ENCODE measurements at regions not wholly inside any gene's neighbourhood (a gene's known extent, or its start where the extent isn't known, plus 50 kb on each side); places are given as distances from the start of the nearest gene placed in this dataset.

DNA sequence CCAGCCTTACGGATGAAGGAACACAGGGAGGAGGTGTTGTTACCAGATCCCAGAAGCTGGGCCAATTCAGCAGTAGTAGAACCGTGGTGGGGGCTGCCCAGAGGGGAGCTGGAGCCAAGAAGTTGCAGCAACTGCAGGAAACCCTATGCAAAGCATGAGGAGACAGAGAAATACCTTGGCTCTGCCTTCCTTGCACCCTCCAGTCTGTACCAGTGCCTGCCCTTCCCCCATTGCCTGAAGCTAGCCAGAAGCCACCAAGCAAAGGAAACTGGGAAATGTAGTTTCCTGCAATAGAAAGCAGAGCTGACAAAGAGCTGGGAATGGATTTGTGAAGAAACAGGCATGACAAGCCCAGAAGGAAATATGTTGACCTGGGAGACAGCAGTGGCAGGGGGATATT lies 108.7 kb upstream of the FUNDC1 start:
- no peak for ATAC-seq (ENCODE audit: insufficient read depth, low read depth)
- Histone ChIP-seq H3K27me3 (ENCODE audit: insufficient read depth, low read length, poor library complexity) (no peaks in the 10 kb centered on the region), H3K9ac (ENCODE audit: low read depth, low read length) (no peak overlapping the region), H3K27ac (ENCODE audit: low read length) (no peak overlapping the region), H3K79me2 (ENCODE audit: insufficient read depth, low read length) (no peaks in the 10 kb centered on the region), H3K4me1 (ENCODE audit: insufficient read depth, low read length) (no peaks in the 10 kb centered on the region), H3K9me3 (ENCODE audit: insufficient read depth, low read length, severe bottlenecking) (no peaks in the 10 kb centered on the region), H3K36me3 (ENCODE audit: insufficient read depth, low read length) (no peaks in the 10 kb centered on the region), H3K4me3 (ENCODE audit: low read depth in 1 of 2, low read length in 2 of 2) (no peak overlapping the region), H4K20me1 (ENCODE audit: insufficient read depth, low read length) (no peaks in the 10 kb centered on the region), H2AFZ (ENCODE audit: low read depth, low read length) (no peak overlapping the region), H3K4me2 (ENCODE audit: insufficient read depth, low read length) (no peak overlapping the region)
- no peak for DNase-seq
- TF ChIP-seq EZH2 (IDR thresholded peaks at IDR 0.05; ENCODE audit: borderline replicate concordance, low read depth, low read length, severe bottlenecking) = no peak
- TF ChIP-seq, protein P1, sequence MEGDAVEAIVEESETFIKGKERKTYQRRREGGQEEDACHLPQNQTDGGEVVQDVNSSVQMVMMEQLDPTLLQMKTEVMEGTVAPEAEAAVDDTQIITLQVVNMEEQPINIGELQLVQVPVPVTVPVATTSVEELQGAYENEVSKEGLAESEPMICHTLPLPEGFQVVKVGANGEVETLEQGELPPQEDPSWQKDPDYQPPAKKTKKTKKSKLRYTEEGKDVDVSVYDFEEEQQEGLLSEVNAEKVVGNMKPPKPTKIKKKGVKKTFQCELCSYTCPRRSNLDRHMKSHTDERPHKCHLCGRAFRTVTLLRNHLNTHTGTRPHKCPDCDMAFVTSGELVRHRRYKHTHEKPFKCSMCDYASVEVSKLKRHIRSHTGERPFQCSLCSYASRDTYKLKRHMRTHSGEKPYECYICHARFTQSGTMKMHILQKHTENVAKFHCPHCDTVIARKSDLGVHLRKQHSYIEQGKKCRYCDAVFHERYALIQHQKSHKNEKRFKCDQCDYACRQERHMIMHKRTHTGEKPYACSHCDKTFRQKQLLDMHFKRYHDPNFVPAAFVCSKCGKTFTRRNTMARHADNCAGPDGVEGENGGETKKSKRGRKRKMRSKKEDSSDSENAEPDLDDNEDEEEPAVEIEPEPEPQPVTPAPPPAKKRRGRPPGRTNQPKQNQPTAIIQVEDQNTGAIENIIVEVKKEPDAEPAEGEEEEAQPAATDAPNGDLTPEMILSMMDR (IDR thresholded peaks at IDR 0.05; ENCODE audit: borderline replicate concordance, extremely low read depth, low read length, poor library complexity, severe bottlenecking) = no peak

- H2AFZ ChIP-seq (ENCODE audit: low read depth, low read length) = no peak overlapping the region
- ATAC-seq (ENCODE audit: insufficient read depth, low read depth) (no peak), DNase-seq (no peak)
- H3K27ac ChIP-seq (ENCODE audit: low read length) = no peak overlapping the region
- no peaks in the 10 kb centered on the region for H3K9me3 ChIP-seq (ENCODE audit: insufficient read depth, low read length, severe bottlenecking)
- no peaks in the 10 kb centered on the region for H4K20me1 ChIP-seq (ENCODE audit: insufficient read depth, low read length)
- H3K9ac ChIP-seq (ENCODE audit: low read depth, low read length) = no peak overlapping the region
- no peaks in the 10 kb centered on the region for H3K36me3 ChIP-seq (ENCODE audit: insufficient read depth, low read length)
- H3K4me1 ChIP-seq (ENCODE audit: insufficient read depth, low read length) = no peaks in the 10 kb centered on the region
- no peaks in the 10 kb centered on the region for H3K27me3 ChIP-seq (ENCODE audit: insufficient read depth, low read length, poor library complexity)
- H3K4me3 ChIP-seq (ENCODE audit: low read depth in 1 of 2, low read length in 2 of 2) = no peak overlapping the region
- TF ChIP-seq, protein P1 (IDR thresholded peaks at IDR 0.05; ENCODE audit: borderline replicate concordance, extremely low read depth, low read length, poor library complexity, severe bottlenecking) = no peak
- no peak for TF ChIP-seq EZH2 (IDR thresholded peaks at IDR 0.05; ENCODE audit: borderline replicate concordance, low read depth, low read length, severe bottlenecking)
- no peaks in the 10 kb centered on the region for H3K79me2 ChIP-seq (ENCODE audit: insufficient read depth, low read length)
- no peak overlapping the region for H3K4me2 ChIP-seq (ENCODE audit: insufficient read depth, low read length)
These were observed 101.1 kb upstream of the FUNDC1 start for GRCh38 chrX:44643723-44644122.

DNA sequence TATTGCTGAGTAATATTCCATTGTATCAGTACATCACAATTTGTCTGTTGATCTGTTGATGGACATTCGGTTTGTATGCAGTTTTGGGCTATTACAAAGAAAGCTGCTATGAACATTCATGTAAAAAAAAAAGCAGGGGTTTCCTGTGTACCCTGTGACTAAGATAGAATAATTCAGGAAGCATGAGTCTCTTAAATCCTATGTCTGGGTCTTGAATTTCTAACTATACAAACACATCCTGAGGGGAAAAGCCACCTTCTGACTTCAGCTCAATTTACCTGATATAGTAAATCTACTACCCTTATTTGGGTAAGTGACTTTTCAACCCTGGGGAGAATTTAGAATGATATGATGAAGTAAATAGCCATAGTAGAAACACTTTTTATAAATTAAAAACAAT lies 94.6 kb upstream of the FUNDC1 start:
- Histone ChIP-seq H3K4me2 (ENCODE audit: insufficient read depth, low read length) (no peak overlapping the region), H3K9me3 (ENCODE audit: insufficient read depth, low read length, severe bottlenecking) (no peaks in the 10 kb centered on the region), H3K27me3 (ENCODE audit: insufficient read depth, low read length, poor library complexity) (no peaks in the 10 kb centered on the region), H3K36me3 (ENCODE audit: insufficient read depth, low read length) (no peaks in the 10 kb centered on the region), H3K4me3 (ENCODE audit: low read depth in 1 of 2, low read length in 2 of 2) (no peak overlapping the region), H3K27ac (ENCODE audit: low read length) (no peak overlapping the region), H2AFZ (ENCODE audit: low read depth, low read length) (no peak overlapping the region), H4K20me1 (ENCODE audit: insufficient read depth, low read length) (no peaks in the 10 kb centered on the region), H3K9ac (ENCODE audit: low read depth, low read length) (no peak overlapping the region), H3K79me2 (ENCODE audit: insufficient read depth, low read length) (no peaks in the 10 kb centered on the region), H3K4me1 (ENCODE audit: insufficient read depth, low read length) (no peaks in the 10 kb centered on the region)
- no peak for ATAC-seq (ENCODE audit: insufficient read depth, low read depth)
- no peak for DNase-seq
- TF ChIP-seq, protein P1 (IDR thresholded peaks at IDR 0.05; ENCODE audit: borderline replicate concordance, extremely low read depth, low read length, poor library complexity, severe bottlenecking) = no peak
- no peak for TF ChIP-seq EZH2 (IDR thresholded peaks at IDR 0.05; ENCODE audit: borderline replicate concordance, low read depth, low read length, severe bottlenecking)

DNA sequence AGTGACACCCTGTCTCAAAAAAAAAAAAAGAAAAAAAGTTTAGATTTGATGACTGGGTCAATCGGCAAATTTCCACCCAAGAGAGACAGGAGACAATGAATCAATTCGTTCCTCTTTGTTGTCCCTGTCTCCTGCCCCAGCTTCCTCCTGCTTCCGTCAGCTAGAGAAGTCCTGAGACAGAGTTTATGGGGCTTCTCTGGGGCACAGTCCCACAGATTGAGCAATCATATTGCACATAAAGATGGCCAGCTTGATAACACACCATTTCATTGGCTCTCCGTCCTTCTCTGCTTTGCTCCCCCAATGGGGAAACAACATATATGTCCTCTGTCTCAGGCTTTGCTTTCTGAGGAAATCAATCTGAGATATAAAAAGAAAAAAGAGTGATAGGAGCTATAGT lies 78.4 kb upstream of the FUNDC1 start:
- H3K27me3 ChIP-seq (ENCODE audit: insufficient read depth, low read length, poor library complexity) = no peaks in the 10 kb centered on the region
- no peaks in the 10 kb centered on the region for H3K9me3 ChIP-seq (ENCODE audit: insufficient read depth, low read length, severe bottlenecking)
- no peaks in the 10 kb centered on the region for H3K79me2 ChIP-seq (ENCODE audit: insufficient read depth, low read length)
- no peak overlapping the region for H3K4me2 ChIP-seq (ENCODE audit: insufficient read depth, low read length)
- no peaks in the 10 kb centered on the region for H3K36me3 ChIP-seq (ENCODE audit: insufficient read depth, low read length)
- TF ChIP-seq, protein P1 (IDR thresholded peaks at IDR 0.05; ENCODE audit: borderline replicate concordance, extremely low read depth, low read length, poor library complexity, severe bottlenecking) = no peak
- no peak for TF ChIP-seq EZH2 (IDR thresholded peaks at IDR 0.05; ENCODE audit: borderline replicate concordance, low read depth, low read length, severe bottlenecking)
- H3K4me3 ChIP-seq (ENCODE audit: low read depth in 1 of 2, low read length in 2 of 2) = no peak overlapping the region
- ATAC-seq (ENCODE audit: insufficient read depth, low read depth) = no peak
- no peak overlapping the region for H2AFZ ChIP-seq (ENCODE audit: low read depth, low read length)
- no peak overlapping the region for H3K9ac ChIP-seq (ENCODE audit: low read depth, low read length)
- H4K20me1 ChIP-seq (ENCODE audit: insufficient read depth, low read length) = no peaks in the 10 kb centered on the region
- H3K4me1 ChIP-seq (ENCODE audit: insufficient read depth, low read length) = no peaks in the 10 kb centered on the region
- DNase-seq = no peak
- H3K27ac ChIP-seq (ENCODE audit: low read length) = no peak overlapping the region
